ENCODE measurements at regions not wholly inside any gene's neighbourhood (a gene's known extent, or its start where the extent isn't known, plus 50 kb on each side); places are given as distances from the start of the nearest gene placed in this dataset.

GRCh38 chr5:84642324-84642723 lies 257.6 kb upstream of the EDIL3 start:
- TF ChIP-seq CTCF (IDR thresholded peaks at IDR 0.05) = no peak
- TF ChIP-seq POLR2AphosphoS5 (IDR thresholded peaks at IDR 0.05) = no peak

Measured in sigmoid colon (tissue), 4 donors.